Activated T-helper 2 cell treated with anti-CD3 and anti-CD28 coated beads, Interferon-gamma antibody, Interleukin-2, Interleukin-4, amounts not matched to agents 10 μg/mL and 5 μg/mL and 100 μg/mL, durations not matched to agents 14 hours and 24 hours and 36 hours (primary cell): ENCODE measurements at regions not wholly inside any gene's neighbourhood (a gene's known extent, or its start where the extent isn't known, plus 50 kb on each side); places are given as distances from the start of the nearest gene placed in this dataset.

Experiments
- DNase-seq: peaks from one replicate; pipeline ENCODE4 v3.0.0; 2021; ENCODE audit warnings: low spot score
- H3K27ac Mint-ChIP-seq: one replicate; pipeline ENCODE4 v1.8.0; 2021; ENCODE audit warnings: mixed read lengths
- H3K27me3 Mint-ChIP-seq: one replicate; pipeline ENCODE4 v1.8.0; 2021; ENCODE audit warnings: low read depth, mixed read lengths
- H3K36me3 Mint-ChIP-seq: one replicate; pipeline ENCODE4 v1.8.0; 2021; ENCODE audit warnings: low read depth, mixed read lengths
- H3K4me1 Mint-ChIP-seq: one replicate; pipeline ENCODE4 v1.8.0; 2021; ENCODE audit warnings: low read depth, mixed read lengths
- H3K4me3 Mint-ChIP-seq: one replicate; pipeline ENCODE4 v1.8.0; 2021; ENCODE audit warnings: low read depth, mild to moderate bottlenecking, moderate library complexity, mixed read lengths
- H3K9me3 Mint-ChIP-seq: one replicate; pipeline ENCODE4 v1.8.0; 2021; ENCODE audit warnings: mixed read lengths
- intact Hi-C: fragments of 100-400 bp; cut with micrococcal nuclease; formaldehyde crosslinking; loops from one replicate; pipeline ENCODE4 v1.15.1; 2023

- no peak overlapping the region for H3K27ac Mint-ChIP-seq
- intact Hi-C loops = no loop called here
- no peak overlapping the region for H3K4me3 Mint-ChIP-seq
- H3K27me3 Mint-ChIP-seq = no peaks in the 10 kb centered on the region
- no peaks in the 10 kb centered on the region for H3K36me3 Mint-ChIP-seq
- no peaks in the 10 kb centered on the region for H3K9me3 Mint-ChIP-seq
- no peaks in the 10 kb centered on the region for H3K4me1 Mint-ChIP-seq
- no peak for DNase-seq
Observed at GRCh38 chr7:84829719-84830118, 357.1 kb downstream of the SEMA3D start.

DNA sequence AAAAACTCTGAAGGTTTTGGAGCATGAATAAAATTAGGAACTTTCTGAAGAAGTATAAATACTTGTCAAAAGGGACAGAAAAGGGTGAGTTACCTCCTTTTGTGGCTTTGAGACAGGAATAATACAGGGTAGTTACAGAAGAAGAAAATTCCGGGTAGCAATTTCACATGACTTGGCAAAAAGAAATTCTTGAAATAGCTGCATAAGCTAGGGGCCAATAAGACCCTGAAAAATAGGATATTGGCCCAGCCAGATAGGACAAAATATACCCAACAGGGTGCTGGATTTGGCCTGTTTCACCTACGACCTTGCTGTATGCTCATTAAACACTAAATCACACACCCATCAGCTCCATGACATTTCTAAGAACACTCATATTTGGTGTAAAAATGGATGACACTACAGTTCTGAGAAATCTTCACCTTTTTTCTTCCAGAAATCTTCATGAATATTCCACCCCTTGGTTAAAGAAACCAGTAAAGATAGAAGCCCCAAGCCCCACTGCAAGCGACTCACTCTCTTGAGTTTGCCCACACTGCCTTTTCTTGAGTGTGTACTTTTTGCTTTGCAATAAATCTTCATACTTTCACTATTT lies 362.7 kb downstream of the SEMA3D start:
- H3K9me3 Mint-ChIP-seq = no peaks in the 10 kb centered on the region
- intact Hi-C loops = no loop called here
- no peak overlapping the region for H3K4me3 Mint-ChIP-seq
- DNase-seq = no peak
- no peaks in the 10 kb centered on the region for H3K4me1 Mint-ChIP-seq
- H3K36me3 Mint-ChIP-seq = no peaks in the 10 kb centered on the region
- H3K27me3 Mint-ChIP-seq = no peaks in the 10 kb centered on the region
- H3K27ac Mint-ChIP-seq = no peak overlapping the region

DNA sequence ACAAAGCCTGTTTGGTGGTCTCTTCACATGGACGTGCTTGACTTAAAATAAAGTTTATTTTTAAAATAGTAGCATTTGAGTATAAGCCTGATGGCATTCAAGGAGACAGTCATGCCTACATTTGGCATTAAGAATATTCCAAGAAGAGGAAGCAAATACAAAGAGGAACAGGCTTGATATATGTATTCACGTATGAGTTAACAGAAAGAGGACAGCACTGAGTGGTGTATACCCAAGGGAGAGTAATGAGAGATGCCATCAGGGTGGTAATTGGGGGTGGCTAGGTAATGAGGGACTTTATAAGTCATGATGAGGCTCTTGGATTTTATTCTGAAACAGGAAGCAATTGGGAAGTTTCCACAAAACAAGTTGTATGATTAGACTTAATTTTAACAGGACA lies 363.3 kb downstream of the SEMA3D start:
- Mint-ChIP-seq H3K9me3 (no peaks in the 10 kb centered on the region), H3K27me3 (no peaks in the 10 kb centered on the region), H3K36me3 (no peaks in the 10 kb centered on the region), H3K4me1 (no peaks in the 10 kb centered on the region), H3K4me3 (no peak overlapping the region), H3K27ac (no peak overlapping the region)
- intact Hi-C loops = no loop called here
- DNase-seq = no peak

DNA sequence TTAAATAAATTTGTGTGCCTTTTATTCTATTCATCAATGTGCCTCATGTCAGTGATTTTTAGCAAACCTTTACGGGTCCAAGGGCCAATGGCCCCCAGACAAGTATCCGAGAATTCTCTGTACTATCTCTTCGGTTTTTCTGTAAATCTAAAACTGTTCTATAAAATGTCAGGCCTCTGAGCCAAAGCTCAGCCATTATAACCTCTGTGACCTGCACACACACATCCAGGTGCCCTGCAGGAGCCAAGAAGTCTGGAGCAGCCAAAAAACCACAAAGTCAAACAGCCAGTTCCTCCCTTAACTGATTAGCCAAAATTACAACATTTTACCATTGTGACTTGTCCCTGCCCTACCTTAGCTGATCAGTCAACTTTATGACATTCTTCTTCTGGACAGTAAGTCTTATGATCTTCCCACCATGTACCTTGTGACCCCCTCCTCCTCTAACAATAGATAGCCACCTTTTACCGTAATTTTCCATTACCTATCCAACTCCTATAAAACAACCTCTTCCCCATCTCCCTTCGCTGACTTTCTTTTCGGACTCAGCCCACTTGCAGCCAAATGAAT lies 363.8 kb downstream of the SEMA3D start:
- Mint-ChIP-seq H3K27ac (no peak overlapping the region), H3K4me3 (no peak overlapping the region), H3K27me3 (no peaks in the 10 kb centered on the region), H3K4me1 (no peaks in the 10 kb centered on the region), H3K36me3 (no peaks in the 10 kb centered on the region), H3K9me3 (no peaks in the 10 kb centered on the region)
- intact Hi-C loops = no loop called here
- DNase-seq = no peak

GRCh38 chr7:84821671-84822534 lies 365.0 kb downstream of the SEMA3D start:
- H3K4me1 Mint-ChIP-seq = no peaks in the 10 kb centered on the region
- no peak overlapping the region for H3K27ac Mint-ChIP-seq
- no peak overlapping the region for H3K4me3 Mint-ChIP-seq
- H3K9me3 Mint-ChIP-seq = no peaks in the 10 kb centered on the region
- H3K36me3 Mint-ChIP-seq = no peaks in the 10 kb centered on the region
- no peaks in the 10 kb centered on the region for H3K27me3 Mint-ChIP-seq
- no peak for DNase-seq
- intact Hi-C loops = no loop called here

DNA sequence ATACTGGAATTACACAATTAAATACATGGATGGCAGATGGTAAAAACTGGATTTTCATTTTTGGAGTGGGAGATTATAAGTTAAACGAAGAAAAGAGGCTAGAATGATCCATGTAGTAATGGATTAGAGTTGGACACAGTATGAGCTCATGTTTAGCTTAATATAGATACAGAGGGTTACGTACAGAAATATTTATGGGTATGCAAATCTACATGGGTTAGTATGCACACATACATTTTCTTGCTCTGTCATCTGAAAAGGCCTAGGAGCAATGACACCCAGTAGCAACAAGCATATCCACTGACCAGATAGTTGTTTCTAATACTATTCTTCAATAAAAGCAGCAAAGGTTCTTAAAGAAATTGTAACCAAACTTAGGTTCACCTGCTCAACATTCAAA lies 366.4 kb downstream of the SEMA3D start:
- intact Hi-C loops = no loop called here
- Mint-ChIP-seq H3K4me3 (no peak overlapping the region), H3K4me1 (no peaks in the 10 kb centered on the region), H3K9me3 (no peaks in the 10 kb centered on the region), H3K36me3 (no peaks in the 10 kb centered on the region), H3K27ac (no peak overlapping the region), H3K27me3 (no peaks in the 10 kb centered on the region)
- DNase-seq = no peak

- no peaks in the 10 kb centered on the region for H3K9me3 Mint-ChIP-seq
- H3K4me3 Mint-ChIP-seq = no peak overlapping the region
- intact Hi-C loops = no loop called here
- no peaks in the 10 kb centered on the region for H3K27me3 Mint-ChIP-seq
- no peaks in the 10 kb centered on the region for H3K36me3 Mint-ChIP-seq
- H3K4me1 Mint-ChIP-seq = no peaks in the 10 kb centered on the region
- no peak for DNase-seq
- H3K27ac Mint-ChIP-seq = no peak overlapping the region
Observed at GRCh38 chr7:84817016-84817415, 369.8 kb downstream of the SEMA3D start.

DNA sequence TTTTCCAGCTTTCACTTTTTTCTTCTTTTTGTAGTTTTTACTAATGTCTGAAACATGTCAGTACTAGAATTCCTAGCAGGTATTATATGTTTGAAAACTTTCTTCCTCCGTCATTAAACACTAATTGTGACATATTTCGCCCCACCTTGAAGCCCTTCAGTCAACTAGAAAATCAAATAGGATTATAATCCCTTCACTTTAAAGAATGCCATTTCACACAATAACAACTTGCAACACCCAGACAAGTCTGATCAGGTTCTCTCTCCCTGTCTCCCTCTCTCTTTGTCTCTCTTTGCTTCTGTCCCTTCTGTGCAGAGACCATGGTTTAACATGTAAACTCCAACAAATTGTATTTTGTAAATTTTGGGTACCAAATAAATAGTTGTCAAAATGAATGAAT lies 373.5 kb downstream of the SEMA3D start:
- no peaks in the 10 kb centered on the region for H3K4me1 Mint-ChIP-seq
- no peaks in the 10 kb centered on the region for H3K36me3 Mint-ChIP-seq
- H3K27ac Mint-ChIP-seq = no peak overlapping the region
- intact Hi-C loops = no loop called here
- H3K4me3 Mint-ChIP-seq = no peak overlapping the region
- no peaks in the 10 kb centered on the region for H3K9me3 Mint-ChIP-seq
- H3K27me3 Mint-ChIP-seq = no peaks in the 10 kb centered on the region
- DNase-seq = no peak

- Mint-ChIP-seq H3K4me1 (no peaks in the 10 kb centered on the region), H3K27me3 (no peaks in the 10 kb centered on the region), H3K27ac (no peak overlapping the region), H3K36me3 (no peaks in the 10 kb centered on the region), H3K4me3 (no peak overlapping the region), H3K9me3 (no peaks in the 10 kb centered on the region)
- intact Hi-C loops = no loop called here
- DNase-seq = no peak
Observed at GRCh38 chr7:84812021-84812420, 374.8 kb downstream of the SEMA3D start.

- no peak overlapping the region for H3K27ac Mint-ChIP-seq
- H3K36me3 Mint-ChIP-seq = no peaks in the 10 kb centered on the region
- H3K27me3 Mint-ChIP-seq = no peaks in the 10 kb centered on the region
- no peak for DNase-seq
- intact Hi-C loops = no loop called here
- no peak overlapping the region for H3K4me3 Mint-ChIP-seq
- H3K4me1 Mint-ChIP-seq = no peaks in the 10 kb centered on the region
- H3K9me3 Mint-ChIP-seq = no peaks in the 10 kb centered on the region
Observed at GRCh38 chr7:84811362-84811761, 375.5 kb downstream of the SEMA3D start.

DNA sequence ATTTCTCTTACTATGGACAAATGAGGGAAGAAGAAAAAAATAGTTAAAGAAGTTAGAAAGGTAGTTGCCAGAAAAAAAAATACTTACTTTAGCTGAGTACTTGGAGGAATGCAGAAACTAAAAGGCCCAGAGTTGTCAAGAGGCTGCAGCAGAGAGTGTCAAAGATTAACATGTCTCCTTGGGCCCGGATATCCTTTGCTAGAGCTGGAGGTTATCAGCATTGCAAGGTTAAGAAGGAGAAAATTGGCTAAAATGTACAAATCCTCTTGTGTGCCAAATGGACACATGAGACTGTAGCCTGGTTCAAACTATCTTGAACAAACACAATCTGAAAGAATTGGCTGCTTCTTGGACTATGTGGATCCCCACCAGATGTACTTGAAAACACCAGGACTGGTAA lies 377.0 kb downstream of the SEMA3D start:
- Mint-ChIP-seq H3K4me1 (no peaks in the 10 kb centered on the region), H3K4me3 (no peak overlapping the region), H3K36me3 (no peaks in the 10 kb centered on the region), H3K27ac (no peak overlapping the region), H3K9me3 (no peaks in the 10 kb centered on the region), H3K27me3 (no peaks in the 10 kb centered on the region)
- no peak for DNase-seq
- intact Hi-C loops = no loop called here

GRCh38 chr7:84803979-84804378 lies 382.9 kb downstream of the SEMA3D start:
- H3K27ac Mint-ChIP-seq = no peak overlapping the region
- no peaks in the 10 kb centered on the region for H3K36me3 Mint-ChIP-seq
- intact Hi-C loops = no loop called here
- DNase-seq = no peak
- no peak overlapping the region for H3K4me3 Mint-ChIP-seq
- no peaks in the 10 kb centered on the region for H3K9me3 Mint-ChIP-seq
- no peaks in the 10 kb centered on the region for H3K27me3 Mint-ChIP-seq
- H3K4me1 Mint-ChIP-seq = no peaks in the 10 kb centered on the region

GRCh38 chr7:84801396-84801795 lies 385.5 kb downstream of the SEMA3D start:
- DNase-seq = no peak
- H3K9me3 Mint-ChIP-seq = no peaks in the 10 kb centered on the region
- H3K4me1 Mint-ChIP-seq = no peaks in the 10 kb centered on the region
- H3K27me3 Mint-ChIP-seq = no peaks in the 10 kb centered on the region
- intact Hi-C loops = no loop called here
- no peak overlapping the region for H3K4me3 Mint-ChIP-seq
- H3K36me3 Mint-ChIP-seq = no peaks in the 10 kb centered on the region
- H3K27ac Mint-ChIP-seq = no peak overlapping the region
